MM.1S (cell line): ENCODE measurements at regions not wholly inside any gene's neighbourhood (a gene's known extent, or its start where the extent isn't known, plus 50 kb on each side); places are given as distances from the start of the nearest gene placed in this dataset.
A peak's percentile ranks its signal among the peaks of the same experiment; 100 is the strongest.

Experiments
- DNase-seq: peaks from one replicate; pipeline ENCODE4 v3.0.0-alpha.2; 2015
- H2AFZ ChIP-seq: fragments of 300-600 bp; sonication (generic); 2 replicates; pipeline ENCODE4 v1.6.0; 2016; ENCODE audit warnings: antibody characterized with exemption, low read length
- H3F3A ChIP-seq: fragments of 300-600 bp; sonication (generic); 2 replicates; pipeline ENCODE4 v1.6.1; 2016; ENCODE audit warnings: mild to moderate bottlenecking, antibody characterized with exemption, low read length, moderate library complexity, mixed read lengths; ENCODE audit not compliant: insufficient read depth
- H3K27ac ChIP-seq: fragments of 300-600 bp; sonication (generic); 2 replicates; pipeline ENCODE4 v1.5.1; 2016; ENCODE audit warnings: mild to moderate bottlenecking, low read length
- H3K27me3 ChIP-seq: fragments of 300-600 bp; sonication (generic); replicated peaks from 2 replicates; pipeline ENCODE4 v1.6.0; 2016; ENCODE audit warnings: low read length; ENCODE audit not compliant: insufficient read depth
- H3K36me3 ChIP-seq: fragments of 300-600 bp; sonication (generic); replicated peaks from 2 replicates; pipeline ENCODE4 v1.6.1; 2016; ENCODE audit warnings: mild to moderate bottlenecking, low read length, mixed read lengths; ENCODE audit not compliant: insufficient read depth
- H3K4me1 ChIP-seq: fragments of 300-600 bp; sonication (generic); 2 replicates; pipeline ENCODE4 v1.6.1; 2016; ENCODE audit warnings: low read length, mixed read lengths
- H3K4me2 ChIP-seq: fragments of 300-600 bp; sonication (generic); 2 replicates; pipeline ENCODE4 v1.6.0; 2016; ENCODE audit warnings: low read depth, low read length
- H3K4me3 ChIP-seq: fragments of 300-600 bp; sonication (generic); 2 replicates; pipeline ENCODE4 v1.5.1; 2016; ENCODE audit warnings: low read length, mixed read lengths
- H3K79me2 ChIP-seq: fragments of 300-600 bp; sonication (generic); 2 replicates; pipeline ENCODE4 v1.6.1; 2016; ENCODE audit warnings: mixed run types, low read length, mixed read lengths
- H3K9ac ChIP-seq: fragments of 300-600 bp; sonication (generic); 2 replicates; pipeline ENCODE4 v1.6.1; 2016; ENCODE audit warnings: low read length, mixed read lengths
- H3K9me2 ChIP-seq: fragments of 300-600 bp; sonication (generic); replicated peaks from 2 replicates; pipeline ENCODE4 v1.6.1; 2016; ENCODE audit warnings: mild to moderate bottlenecking, low read length, mixed read lengths; ENCODE audit not compliant: insufficient read depth
- H3K9me3 ChIP-seq: fragments of 300-600 bp; sonication (generic); replicated peaks from 2 replicates; pipeline ENCODE4 v1.6.1; 2016; ENCODE audit warnings: mild to moderate bottlenecking, low read length, mixed read lengths; ENCODE audit not compliant: insufficient read depth
- H4K20me1 ChIP-seq: fragments of 300-600 bp; sonication (generic); 2 replicates; pipeline ENCODE4 v1.6.1; 2016; ENCODE audit warnings: mild to moderate bottlenecking, low read length, moderate library complexity, mixed read lengths; ENCODE audit not compliant: insufficient read depth
- CTCF ChIP-seq: fragments of 300-600 bp; sonication (generic); IDR thresholded peaks from 2 replicates; pipeline ENCODE4 v1.5.1; 2016; ENCODE audit warnings: antibody characterized with exemption, low read length, mixed read lengths
- EZH2 ChIP-seq: fragments of 300-600 bp; sonication (generic); optimal IDR thresholded peaks from 2 replicates; pipeline ENCODE3; 2017; ENCODE audit warnings: low read depth, mild to moderate bottlenecking, antibody characterized with exemption, low read length, mixed read lengths
- EZH2phosphoT487 ChIP-seq: fragments of 300-600 bp; sonication (generic); IDR thresholded peaks from 2 replicates; pipeline ENCODE4 v1.6.1; 2018; ENCODE audit warnings: antibody characterized with exemption, low read length

GRCh38 chr21:43328958-43329691 lies 97.8 kb downstream of the SIK1 start:
- H3K4me2 ChIP-seq = no peak overlapping the region
- H3F3A ChIP-seq = peaks cover 16% of the 10 kb centered on the region
- no peaks in the 10 kb centered on the region for H3K27me3 ChIP-seq
- no peak for DNase-seq
- H3K9me2 ChIP-seq = no peaks in the 10 kb centered on the region
- no peaks in the 10 kb centered on the region for H4K20me1 ChIP-seq
- no peaks in the 10 kb centered on the region for H3K79me2 ChIP-seq
- TF ChIP-seq EZH2 (no peak), CTCF (no peak), EZH2phosphoT487 (no peak)
- H3K4me3 ChIP-seq = no peak overlapping the region
- H3K4me1 ChIP-seq = peaks cover 21% of the 10 kb centered on the region
- no peak overlapping the region for H3K9ac ChIP-seq
- H3K27ac ChIP-seq = no peak overlapping the region
- H3K36me3 ChIP-seq = no peaks in the 10 kb centered on the region
- H3K9me3 ChIP-seq = no peaks in the 10 kb centered on the region
- no peak overlapping the region for H2AFZ ChIP-seq

DNA sequence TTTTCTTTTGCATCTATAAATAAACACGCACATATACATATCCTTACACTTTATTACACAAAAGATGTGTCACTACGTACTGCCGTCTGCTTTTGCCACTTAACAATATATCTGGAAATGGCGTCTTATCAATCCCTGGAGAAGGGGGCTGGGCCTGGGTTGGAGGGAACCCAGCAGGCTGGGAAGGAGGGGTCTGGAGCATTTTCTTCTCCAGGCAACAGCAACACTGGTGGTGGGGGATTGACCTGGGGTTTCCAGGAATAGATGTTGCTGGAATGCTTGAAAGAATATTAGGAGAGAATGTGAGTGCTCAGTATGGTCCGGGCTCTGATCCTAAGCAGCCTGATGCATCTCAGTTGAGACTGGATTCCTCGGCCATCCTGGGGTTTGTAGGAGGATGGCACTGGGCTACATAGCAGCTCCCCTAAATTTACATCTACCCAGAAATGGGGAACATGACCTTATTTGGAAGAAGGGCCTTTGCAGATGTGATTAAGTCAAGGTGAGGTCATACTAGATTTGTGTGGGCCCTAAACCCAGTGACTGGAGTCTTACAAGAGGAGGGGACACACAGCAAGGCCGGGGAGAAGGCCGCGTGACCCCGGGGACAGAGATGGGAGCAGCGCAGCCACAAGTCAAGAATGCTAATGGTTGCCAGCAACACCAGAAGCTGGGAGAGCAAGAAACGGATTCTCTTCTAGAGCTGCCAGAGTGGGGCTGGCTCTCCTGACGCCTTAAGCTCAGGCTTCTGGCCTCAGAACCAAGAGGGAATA lies 98.6 kb downstream of the SIK1 start:
- Histone ChIP-seq H3K27me3 (no peaks in the 10 kb centered on the region), H3K9me3 (no peaks in the 10 kb centered on the region), H3F3A (peaks cover 16% of the 10 kb centered on the region), H4K20me1 (no peaks in the 10 kb centered on the region), H2AFZ (no peak overlapping the region), H3K4me2 (no peak overlapping the region), H3K4me3 (no peak overlapping the region), H3K79me2 (no peaks in the 10 kb centered on the region), H3K4me1 (peaks cover 21% of the 10 kb centered on the region), H3K9ac (no peak overlapping the region), H3K36me3 (no peaks in the 10 kb centered on the region), H3K27ac (no peak overlapping the region), H3K9me2 (no peaks in the 10 kb centered on the region)
- no peak for DNase-seq
- no peak for TF ChIP-seq CTCF

- H3K9me3 ChIP-seq = no peaks in the 10 kb centered on the region
- peak; percentile 94 for DNase-seq
- H4K20me1 ChIP-seq = no peaks in the 10 kb centered on the region
- no peaks in the 10 kb centered on the region for H3K79me2 ChIP-seq
- H3K9ac ChIP-seq = peak overlapping the region; percentile 43
- H3F3A ChIP-seq = peaks cover 16% of the 10 kb centered on the region
- TF ChIP-seq EZH2 (no peak), CTCF (no peak; the same call in 1 of the 2 replicates), EZH2phosphoT487 (no peak)
- no peaks in the 10 kb centered on the region for H3K36me3 ChIP-seq
- H3K4me3 ChIP-seq = peak overlapping the region; percentile 0; the same call in 1 of the 2 replicates
- H3K4me1 ChIP-seq = peaks cover 21% of the 10 kb centered on the region
- peak overlapping the region; percentile 72 for H3K27ac ChIP-seq
- H2AFZ ChIP-seq = peak overlapping the region; percentile 24
- no peaks in the 10 kb centered on the region for H3K9me2 ChIP-seq
- H3K27me3 ChIP-seq = no peaks in the 10 kb centered on the region
- H3K4me2 ChIP-seq = peak overlapping the region; percentile 40
These were observed 100.8 kb downstream of the SIK1 start for GRCh38 chr21:43325968-43326715.
